Astrocyte (in vitro differentiated cells and primary cell): ENCODE measurements at regions not wholly inside any gene's neighbourhood (a gene's known extent, or its start where the extent isn't known, plus 50 kb on each side); places are given as distances from the start of the nearest gene placed in this dataset.

Experiments used
- DNase-seq: peaks from one replicate; pipeline ENCODE4 v3.0.0-alpha.2; 2010; ENCODE audit warnings: low read depth
- FAIRE-seq: peaks from 2 replicates; lab custom pipeline; 2011; peaks lifted over from hg19 to GRCh38; lab: Jason Lieb, UNC
- H2AFZ ChIP-seq: 2 replicates; pipeline ENCODE4 v1.6.0; 2012; ENCODE audit warnings: low read depth, low read length, inconsistent platforms
- H3K27ac ChIP-seq: 2 replicates; pipeline ENCODE4 v1.5.1; 2011; ENCODE audit warnings: low read depth, low read length, inconsistent platforms
- H3K27me3 ChIP-seq: 2 replicates; pipeline ENCODE4 v1.6.0; 2011; ENCODE audit warnings: low read length, inconsistent platforms; ENCODE audit not compliant: insufficient read depth
- H3K36me3 ChIP-seq: 2 replicates; pipeline ENCODE4 v1.5.1; 2011; ENCODE audit warnings: low read length, inconsistent platforms; ENCODE audit not compliant: insufficient read depth
- H3K4me1 ChIP-seq: 2 replicates; pipeline ENCODE4 v1.5.1; 2011; ENCODE audit warnings: low read length, inconsistent platforms; ENCODE audit not compliant: insufficient read depth
- H3K4me2 ChIP-seq: 2 replicates; pipeline ENCODE4 v1.6.0; 2012; ENCODE audit warnings: low read length, inconsistent platforms
- H3K4me3 ChIP-seq: 2 replicates; pipeline ENCODE4 v1.5.1; 2011; ENCODE audit warnings: low read depth, mild to moderate bottlenecking, low read length, inconsistent platforms; ENCODE audit not compliant: insufficient read depth
- H3K79me2 ChIP-seq: 2 replicates; pipeline ENCODE4 v1.6.0; 2012; ENCODE audit warnings: mild to moderate bottlenecking, low read length, inconsistent platforms; ENCODE audit not compliant: insufficient read depth
- H3K9ac ChIP-seq: 2 replicates; pipeline ENCODE4 v1.6.0; 2012; ENCODE audit warnings: mild to moderate bottlenecking, low read length, inconsistent platforms
- H3K9me3 ChIP-seq: 2 replicates; pipeline ENCODE4 v1.5.1; 2012; ENCODE audit warnings: low read depth, mild to moderate bottlenecking, low read length, inconsistent platforms; ENCODE audit not compliant: insufficient read depth
- H4K20me1 ChIP-seq: 2 replicates; pipeline ENCODE4 v1.6.0; 2012; ENCODE audit warnings: low read length, inconsistent platforms; ENCODE audit not compliant: insufficient read depth
- H3K27ac Mint-ChIP-seq: one replicate; pipeline ENCODE4 v1.8.0; 2021; ENCODE audit warnings: mild to moderate bottlenecking, mixed read lengths; ENCODE audit not compliant: unreplicated experiment
- H3K27me3 Mint-ChIP-seq: one replicate; pipeline ENCODE4 v1.8.0; 2021; ENCODE audit warnings: low read depth, mixed read lengths; ENCODE audit not compliant: unreplicated experiment
- H3K36me3 Mint-ChIP-seq: one replicate; pipeline ENCODE4 v1.8.0; 2021; ENCODE audit warnings: low read depth, mixed read lengths; ENCODE audit not compliant: unreplicated experiment
- H3K4me1 Mint-ChIP-seq: one replicate; pipeline ENCODE4 v1.8.0; 2021; ENCODE audit warnings: low read depth, mixed read lengths; ENCODE audit not compliant: unreplicated experiment
- H3K4me3 Mint-ChIP-seq: one replicate; pipeline ENCODE4 v1.8.0; 2021; ENCODE audit warnings: mild to moderate bottlenecking, moderate library complexity, mixed read lengths; ENCODE audit not compliant: unreplicated experiment
- H3K9me3 Mint-ChIP-seq: one replicate; pipeline ENCODE4 v1.8.0; 2021; ENCODE audit warnings: mild to moderate bottlenecking, mixed read lengths; ENCODE audit not compliant: unreplicated experiment
- CTCF ChIP-seq: IDR thresholded peaks from 2 replicates; pipeline ENCODE4 v1.5.1; 2011; ENCODE audit warnings: low read depth, mild to moderate bottlenecking, inconsistent platforms, low read length, moderate library complexity; ENCODE audit not compliant: insufficient read depth
- EZH2 ChIP-seq: IDR thresholded peaks from 2 replicates; pipeline ENCODE4 v1.6.1; 2012; ENCODE audit warnings: mild to moderate bottlenecking, low read length, inconsistent platforms; ENCODE audit not compliant: insufficient read depth

- Histone ChIP-seq H3K4me2 (no peak overlapping the region), H2AFZ (no peak overlapping the region), H3K4me1 (peaks cover 17% of the 10 kb centered on the region), H3K79me2 (no peaks in the 10 kb centered on the region), H3K9me3 (no peaks in the 10 kb centered on the region), H3K36me3 (no peaks in the 10 kb centered on the region), H3K27ac (no peak overlapping the region), H3K9ac (no peak overlapping the region), H3K4me3 (no peak overlapping the region), H3K27me3 (no peaks in the 10 kb centered on the region), H4K20me1 (no peaks in the 10 kb centered on the region)
- FAIRE-seq (no peak), DNase-seq (no peak)
- H3K36me3 Mint-ChIP-seq = no peaks in the 10 kb centered on the region
- no peaks in the 10 kb centered on the region for H3K27me3 Mint-ChIP-seq
- no peak for TF ChIP-seq CTCF
- TF ChIP-seq EZH2 = no peak
- H3K9me3 Mint-ChIP-seq = no peaks in the 10 kb centered on the region
- peaks cover 42% of the 10 kb centered on the region for H3K4me1 Mint-ChIP-seq
- no peak overlapping the region for H3K27ac Mint-ChIP-seq
- H3K4me3 Mint-ChIP-seq = no peak overlapping the region
These were observed 548.3 kb upstream of the TBL1XR1 start for GRCh38 chr3:177745607-177746005.

GRCh38 chr3:177746337-177746933, 549.2 kb upstream of the TBL1XR1 start:
- no peak overlapping the region for H3K4me2 ChIP-seq
- no peaks in the 10 kb centered on the region for H3K9me3 ChIP-seq
- TF ChIP-seq EZH2 (no peak), CTCF (no peak)
- H4K20me1 ChIP-seq = no peaks in the 10 kb centered on the region
- no peak overlapping the region for H3K4me3 ChIP-seq
- Mint-ChIP-seq H3K27ac (peak overlapping the region; percentile 76), H3K4me1 (peaks cover 40% of the 10 kb centered on the region), H3K9me3 (no peaks in the 10 kb centered on the region), H3K27me3 (no peaks in the 10 kb centered on the region), H3K36me3 (no peaks in the 10 kb centered on the region), H3K4me3 (no peak overlapping the region)
- H3K9ac ChIP-seq = no peak overlapping the region
- H3K79me2 ChIP-seq = no peaks in the 10 kb centered on the region
- no peak overlapping the region for H3K27ac ChIP-seq
- no peaks in the 10 kb centered on the region for H3K27me3 ChIP-seq
- FAIRE-seq (no peak), DNase-seq (peak; percentile 87)
- H3K36me3 ChIP-seq = no peaks in the 10 kb centered on the region
- H2AFZ ChIP-seq = no peak overlapping the region
- peaks cover 17% of the 10 kb centered on the region for H3K4me1 ChIP-seq

GRCh38 chr3:177749836-177750235, 552.6 kb upstream of the TBL1XR1 start:
- Histone ChIP-seq H2AFZ (no peak overlapping the region), H3K36me3 (no peaks in the 10 kb centered on the region), H3K4me2 (no peak overlapping the region), H3K4me3 (no peak overlapping the region), H3K9me3 (no peaks in the 10 kb centered on the region), H3K27me3 (no peaks in the 10 kb centered on the region), H3K4me1 (peaks cover 22% of the 10 kb centered on the region), H4K20me1 (no peaks in the 10 kb centered on the region), H3K9ac (no peak overlapping the region), H3K79me2 (no peaks in the 10 kb centered on the region), H3K27ac (no peak overlapping the region)
- peaks cover 42% of the 10 kb centered on the region for H3K4me1 Mint-ChIP-seq
- no peak for TF ChIP-seq CTCF
- H3K4me3 Mint-ChIP-seq = no peak overlapping the region
- no peak for FAIRE-seq
- no peak for DNase-seq
- no peak overlapping the region for H3K27ac Mint-ChIP-seq
- peaks cover 2% of the 10 kb centered on the region for H3K9me3 Mint-ChIP-seq
- no peaks in the 10 kb centered on the region for H3K36me3 Mint-ChIP-seq
- no peaks in the 10 kb centered on the region for H3K27me3 Mint-ChIP-seq
